HFFc6 (cell line): ENCODE measurements at regions not wholly inside any gene's neighbourhood (a gene's known extent, or its start where the extent isn't known, plus 50 kb on each side); places are given as distances from the start of the nearest gene placed in this dataset.
A peak's percentile ranks its signal among the peaks of the same experiment; 100 is the strongest.

Source experiments
- DNase-seq: peaks from one replicate; pipeline ENCODE4 v3.0.0-alpha.2; 2018
- H3K27ac Mint-ChIP-seq: 2 replicates; pipeline ENCODE4 v1.8.0; 2020; ENCODE audit warnings: mild to moderate bottlenecking, mixed read lengths
- H3K27me3 Mint-ChIP-seq: 2 replicates; pipeline ENCODE4 v1.8.0; 2021; ENCODE audit warnings: mild to moderate bottlenecking, moderate library complexity, mixed read lengths; ENCODE audit not compliant: insufficient read depth
- H3K36me3 Mint-ChIP-seq: 2 replicates; pipeline ENCODE4 v1.8.0; 2021; ENCODE audit warnings: low read depth, mixed read lengths
- H3K4me1 Mint-ChIP-seq: 2 replicates; pipeline ENCODE4 v1.8.0; 2020; ENCODE audit warnings: low read depth, mixed read lengths
- H3K4me3 Mint-ChIP-seq: 2 replicates; pipeline ENCODE4 v1.8.0; 2020; ENCODE audit warnings: mild to moderate bottlenecking, moderate library complexity, mixed read lengths
- H3K9me3 Mint-ChIP-seq: 2 replicates; pipeline ENCODE4 v1.8.0; 2020; ENCODE audit warnings: mild to moderate bottlenecking, mixed read lengths
- TF ChIP-seq, protein P1 (sequence below): fragments of 200-600 bp; sonication (generic); IDR thresholded peaks from 2 replicates; pipeline ENCODE4 v1.5.0; 2021; ENCODE audit warnings: antibody characterized with exemption, mild to moderate bottlenecking

DNA sequence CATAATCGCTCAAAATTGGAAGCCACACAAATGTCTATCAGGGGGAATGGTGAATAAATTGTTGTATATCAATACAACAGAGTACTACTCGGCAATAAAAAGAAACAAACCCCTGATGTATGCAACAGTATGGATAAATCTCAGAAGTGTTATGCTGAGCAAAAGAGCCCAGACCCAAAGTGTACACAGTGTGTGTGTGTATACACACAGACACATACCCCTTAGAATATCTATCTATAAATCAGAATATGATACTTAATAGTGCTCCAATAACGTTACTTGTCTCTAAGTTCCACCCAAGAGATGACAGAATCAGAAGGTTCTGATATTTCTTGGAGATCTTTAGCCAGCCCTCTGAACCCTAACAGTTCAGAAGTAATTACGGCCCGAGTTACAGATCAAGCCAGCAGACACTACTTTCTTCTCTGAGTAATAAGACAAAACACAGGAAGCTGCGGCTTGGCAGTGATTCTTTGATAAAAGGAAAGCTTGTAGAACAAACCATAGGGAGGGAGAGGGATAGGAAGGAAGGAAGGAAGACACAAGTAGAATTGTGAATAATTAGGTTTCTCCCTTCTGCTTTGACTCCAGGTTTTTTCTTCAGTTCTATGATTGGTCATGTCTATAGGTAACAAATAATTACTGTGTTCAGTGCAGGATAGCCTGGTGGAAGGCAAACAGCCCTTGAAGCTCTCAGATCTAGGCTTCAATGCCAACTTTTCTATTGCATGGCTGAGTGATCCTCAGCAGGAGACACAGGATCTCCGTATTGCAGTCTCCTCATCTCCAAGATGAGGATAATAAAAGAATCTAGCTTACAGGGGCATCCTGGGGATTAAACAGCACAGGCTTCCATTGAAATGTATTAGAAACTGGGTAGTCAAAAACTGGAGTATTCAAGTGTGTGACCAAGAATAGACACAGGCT, 75.6 kb upstream of the TEAD1 start:
- no peaks in the 10 kb centered on the region; the same call in 1 of the 2 replicates for H3K36me3 Mint-ChIP-seq
- no peak for DNase-seq
- peaks cover 27% of the 10 kb centered on the region for H3K4me1 Mint-ChIP-seq
- TF ChIP-seq, protein P1, sequence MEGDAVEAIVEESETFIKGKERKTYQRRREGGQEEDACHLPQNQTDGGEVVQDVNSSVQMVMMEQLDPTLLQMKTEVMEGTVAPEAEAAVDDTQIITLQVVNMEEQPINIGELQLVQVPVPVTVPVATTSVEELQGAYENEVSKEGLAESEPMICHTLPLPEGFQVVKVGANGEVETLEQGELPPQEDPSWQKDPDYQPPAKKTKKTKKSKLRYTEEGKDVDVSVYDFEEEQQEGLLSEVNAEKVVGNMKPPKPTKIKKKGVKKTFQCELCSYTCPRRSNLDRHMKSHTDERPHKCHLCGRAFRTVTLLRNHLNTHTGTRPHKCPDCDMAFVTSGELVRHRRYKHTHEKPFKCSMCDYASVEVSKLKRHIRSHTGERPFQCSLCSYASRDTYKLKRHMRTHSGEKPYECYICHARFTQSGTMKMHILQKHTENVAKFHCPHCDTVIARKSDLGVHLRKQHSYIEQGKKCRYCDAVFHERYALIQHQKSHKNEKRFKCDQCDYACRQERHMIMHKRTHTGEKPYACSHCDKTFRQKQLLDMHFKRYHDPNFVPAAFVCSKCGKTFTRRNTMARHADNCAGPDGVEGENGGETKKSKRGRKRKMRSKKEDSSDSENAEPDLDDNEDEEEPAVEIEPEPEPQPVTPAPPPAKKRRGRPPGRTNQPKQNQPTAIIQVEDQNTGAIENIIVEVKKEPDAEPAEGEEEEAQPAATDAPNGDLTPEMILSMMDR, result no peak
- H3K27ac Mint-ChIP-seq, result no peak overlapping the region
- H3K27me3 Mint-ChIP-seq, result no peaks in the 10 kb centered on the region
- H3K4me3 Mint-ChIP-seq, result no peak overlapping the region
- H3K9me3 Mint-ChIP-seq, result no peaks in the 10 kb centered on the region

DNA sequence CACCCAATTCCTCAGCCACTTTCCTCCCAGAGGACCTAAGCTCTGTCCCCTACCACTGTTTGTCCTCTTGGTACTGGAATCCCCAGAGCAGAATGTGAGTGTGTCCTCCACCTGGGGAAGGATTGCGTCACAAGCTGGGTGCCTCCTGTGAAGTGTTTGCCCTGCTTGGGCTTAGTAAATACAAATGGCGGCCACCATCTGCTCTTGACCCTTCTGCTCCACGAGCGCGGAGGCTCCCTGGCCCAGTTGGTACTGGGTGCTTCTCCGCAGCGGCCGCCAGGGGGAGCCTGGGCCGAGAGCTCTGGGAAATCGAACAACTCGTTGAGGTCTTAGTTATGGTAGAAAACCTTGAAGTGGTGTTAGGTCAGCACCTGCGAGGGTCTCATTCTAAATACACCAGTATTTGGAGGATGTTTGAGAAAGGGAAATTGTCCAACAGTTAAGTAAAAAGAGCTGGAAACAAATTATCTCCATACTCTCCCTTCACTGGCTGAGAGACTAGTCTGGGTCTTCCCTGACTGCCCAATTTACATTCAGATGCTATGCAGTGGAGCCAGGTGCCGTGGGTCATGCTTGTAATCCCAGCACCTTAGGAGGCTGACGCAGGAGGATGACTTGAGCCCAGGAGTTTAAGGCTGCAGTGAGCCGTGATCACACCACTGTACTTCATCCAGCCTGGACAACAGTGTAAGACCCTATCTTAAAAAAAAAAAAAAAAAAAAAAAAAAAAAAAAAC, 74.6 kb upstream of the TEAD1 start:
- Mint-ChIP-seq H3K9me3 (no peaks in the 10 kb centered on the region), H3K27me3 (no peaks in the 10 kb centered on the region), H3K27ac (no peak overlapping the region), H3K4me1 (peaks cover 37% of the 10 kb centered on the region), H3K36me3 (no peaks in the 10 kb centered on the region; the same call in 1 of the 2 replicates), H3K4me3 (no peak overlapping the region)
- TF ChIP-seq, protein P1, result peak; percentile 73
- DNase-seq, result no peak

DNA sequence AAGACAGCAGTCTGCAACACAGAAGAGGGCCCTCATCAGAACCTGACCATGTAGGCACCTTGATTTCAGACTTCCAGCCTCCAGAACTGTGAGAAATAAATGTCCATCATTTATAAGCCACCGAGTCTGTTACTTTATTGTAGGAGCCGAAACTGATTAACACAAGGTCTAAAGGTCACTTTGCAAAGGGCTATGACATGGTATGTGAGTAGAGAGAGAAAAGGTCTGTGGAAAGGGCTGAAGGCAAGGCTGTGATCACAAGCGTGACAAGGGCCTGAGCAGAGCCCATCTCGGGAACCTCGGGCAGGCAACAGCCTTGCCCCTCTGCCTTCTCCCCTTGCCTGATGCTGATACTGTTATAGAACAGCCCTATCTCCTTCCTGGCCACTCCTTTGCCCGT, 73.4 kb upstream of the TEAD1 start:
- no peaks in the 10 kb centered on the region for H3K36me3 Mint-ChIP-seq
- peaks cover 49% of the 10 kb centered on the region for H3K4me1 Mint-ChIP-seq
- H3K27me3 Mint-ChIP-seq, result no peaks in the 10 kb centered on the region
- DNase-seq, result no peak
- no peak overlapping the region for H3K4me3 Mint-ChIP-seq
- TF ChIP-seq, protein P1, result no peak
- no peaks in the 10 kb centered on the region for H3K9me3 Mint-ChIP-seq
- no peak overlapping the region for H3K27ac Mint-ChIP-seq

DNA sequence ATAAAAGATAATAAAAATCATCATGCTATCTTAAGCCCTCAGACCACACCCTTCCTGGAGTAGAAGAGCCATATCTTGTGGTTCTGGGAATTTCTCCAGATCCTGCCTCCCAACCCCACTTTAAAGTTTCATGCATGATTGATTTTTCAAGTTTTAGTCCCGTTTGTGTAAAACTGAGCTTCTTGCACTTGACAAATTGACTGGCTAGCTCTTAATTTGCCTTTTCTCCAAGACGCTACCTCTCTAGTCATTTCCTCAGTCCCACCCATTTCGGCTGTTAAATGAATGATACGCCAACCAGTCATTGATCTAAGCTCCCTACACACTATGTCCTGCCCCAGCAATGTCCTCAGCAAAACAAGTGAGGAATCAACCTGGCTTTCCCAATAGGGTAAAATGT, 71.8 kb upstream of the TEAD1 start:
- Mint-ChIP-seq H3K4me3 (peak overlapping the region; percentile 3; the same call in 1 of the 2 replicates), H3K9me3 (no peaks in the 10 kb centered on the region), H3K27me3 (no peaks in the 10 kb centered on the region), H3K36me3 (no peaks in the 10 kb centered on the region), H3K4me1 (peaks cover 65% of the 10 kb centered on the region), H3K27ac (peak overlapping the region; percentile 22; the same call in 1 of the 2 replicates)
- no peak for DNase-seq
- TF ChIP-seq, protein P1, result no peak

DNA sequence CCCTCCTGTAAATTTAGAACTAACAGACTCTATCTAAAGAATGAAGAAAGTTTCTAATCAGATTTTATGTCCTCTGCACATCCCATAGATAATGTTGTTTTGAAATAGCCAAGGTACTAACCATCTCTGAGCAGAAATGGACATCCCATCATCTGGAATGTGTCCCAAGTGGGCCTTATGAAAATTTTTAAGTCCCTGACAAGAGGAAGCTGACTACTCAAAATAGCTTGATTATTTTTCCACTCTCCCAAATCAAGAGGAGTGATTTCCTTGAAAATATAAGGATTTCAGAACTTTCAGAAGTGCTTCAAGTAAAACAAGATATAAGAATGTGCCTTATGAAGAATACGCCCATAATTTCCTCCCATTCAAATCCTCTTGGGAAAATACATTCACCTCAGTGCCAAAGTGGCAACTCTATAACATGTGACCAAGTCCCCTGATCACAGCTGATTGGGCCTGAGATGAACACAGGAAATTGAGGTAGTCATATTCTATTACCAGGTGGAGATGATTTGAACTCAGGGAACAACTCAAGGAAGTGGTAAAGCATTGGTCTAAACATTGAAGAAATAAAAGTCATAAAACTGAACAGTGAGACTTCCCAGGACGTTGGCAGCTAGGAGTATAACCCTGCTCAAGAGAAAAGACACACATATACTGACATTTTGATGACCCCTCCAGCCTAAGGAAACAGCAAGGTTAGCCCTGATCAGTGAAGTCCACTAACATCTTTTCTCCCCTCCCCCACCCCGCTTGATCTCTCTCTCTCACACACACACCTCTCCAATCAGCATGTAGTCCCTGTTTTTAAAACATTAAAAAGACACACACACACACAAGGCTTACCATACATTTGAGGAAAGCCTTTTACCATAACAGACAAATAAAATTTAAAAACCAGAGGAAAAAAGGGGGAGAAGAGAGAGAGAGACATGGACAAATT, 70.8 kb upstream of the TEAD1 start:
- Mint-ChIP-seq H3K9me3 (no peaks in the 10 kb centered on the region), H3K36me3 (0 out of 2 replicates have a peak, but pooled peaks cover 5% of the 10 kb centered on the region), H3K4me1 (peaks cover 66% of the 10 kb centered on the region), H3K4me3 (no peak overlapping the region), H3K27me3 (no peaks in the 10 kb centered on the region), H3K27ac (no peak overlapping the region)
- TF ChIP-seq, protein P1, result no peak
- no peak for DNase-seq
